Femur (tissue), 1 donor: ENCODE measurements at regions not wholly inside any gene's neighbourhood (a gene's known extent, or its start where the extent isn't known, plus 50 kb on each side); places are given as distances from the start of the nearest gene placed in this dataset.
"Not testable (repeated sequence)": the region's sequence is repeated elsewhere in the genome, so short reads cannot be mapped to it uniquely, and the experiment has no call there.

Experiments
- DNase-seq: peaks from one replicate; pipeline ENCODE4 v3.0.0-alpha.2; 2017

- DNase-seq: no peak
Measured at GRCh38 chr1:221541296-221541695, 200.6 kb downstream of the DUSP10 start.

- DNase-seq: no peak
Measured at GRCh38 chr1:221543529-221544120, 198.3 kb downstream of the DUSP10 start.

- DNase-seq: no peak
Measured at GRCh38 chr1:221548942-221549341, 192.9 kb downstream of the DUSP10 start.

GRCh38 chr1:221549815-221550214 lies 192.1 kb downstream of the DUSP10 start:
- no peak for DNase-seq

GRCh38 chr1:221552792-221553191 lies 189.1 kb downstream of the DUSP10 start:
- DNase-seq: not testable (repeated sequence)

GRCh38 chr1:221555689-221556433 lies 186.0 kb downstream of the DUSP10 start:
- DNase-seq: no peak

- no peak for DNase-seq
Measured at GRCh38 chr1:221556435-221556834, 185.5 kb downstream of the DUSP10 start.

- DNase-seq: no peak
Measured at GRCh38 chr1:221557013-221557412, 184.9 kb downstream of the DUSP10 start.

GRCh38 chr1:221558396-221558795 lies 183.5 kb downstream of the DUSP10 start:
- no peak for DNase-seq

GRCh38 chr1:221559911-221560310 lies 182.0 kb downstream of the DUSP10 start:
- no peak for DNase-seq

GRCh38 chr1:221562542-221563475 lies 179.1 kb downstream of the DUSP10 start:
- no peak for DNase-seq

GRCh38 chr1:221563476-221563921 lies 178.4 kb downstream of the DUSP10 start:
- no peak for DNase-seq

GRCh38 chr1:221564891-221565290 lies 177.0 kb downstream of the DUSP10 start:
- DNase-seq: no peak

GRCh38 chr1:221565711-221566110 lies 176.2 kb downstream of the DUSP10 start:
- peak; percentile 35 for DNase-seq

GRCh38 chr1:221567859-221568507 lies 173.9 kb downstream of the DUSP10 start:
- DNase-seq: no peak

- DNase-seq: peak; percentile 47
Measured at GRCh38 chr1:221573756-221574155, 168.1 kb downstream of the DUSP10 start.

- no peak for DNase-seq
Measured at GRCh38 chr1:221574529-221574928, 167.4 kb downstream of the DUSP10 start.

- DNase-seq: no peak
Measured at GRCh38 chr1:221575605-221576004, 166.3 kb downstream of the DUSP10 start.

GRCh38 chr1:221576268-221576667 lies 165.6 kb downstream of the DUSP10 start:
- no peak for DNase-seq

- DNase-seq: no peak
Measured at GRCh38 chr1:221583465-221583864, 158.4 kb downstream of the DUSP10 start.

- not testable (repeated sequence) for DNase-seq
Measured at GRCh38 chr1:221587013-221587412, 154.9 kb downstream of the DUSP10 start.

GRCh38 chr1:221591250-221591649 lies 150.6 kb downstream of the DUSP10 start:
- DNase-seq: not testable (repeated sequence)

GRCh38 chr1:221594576-221594975 lies 147.3 kb downstream of the DUSP10 start:
- peak; percentile 60 for DNase-seq
